GM21528 (cell line): ENCODE measurements at regions not wholly inside any gene's neighbourhood (a gene's known extent, or its start where the extent isn't known, plus 50 kb on each side); places are given as distances from the start of the nearest gene placed in this dataset.

Source experiments
- ATAC-seq: cut with Tn5 transposase; IDR thresholded peaks from one replicate; pipeline ENCODE4 v1.9.1; 2021; ENCODE audit warnings: mild to moderate bottlenecking, moderate library complexity; ENCODE audit not compliant: unreplicated experiment, low FRiP score

- ATAC-seq, result peak; percentile 93
Observed at GRCh38 chr5:2038321-2039179, 155.8 kb upstream of the IRX4 start.

GRCh38 chr5:2036885-2037284 lies 154.2 kb upstream of the IRX4 start:
- ATAC-seq, result no peak

- ATAC-seq, result no peak
Observed at GRCh38 chr5:2032432-2032831, 149.7 kb upstream of the IRX4 start.

DNA sequence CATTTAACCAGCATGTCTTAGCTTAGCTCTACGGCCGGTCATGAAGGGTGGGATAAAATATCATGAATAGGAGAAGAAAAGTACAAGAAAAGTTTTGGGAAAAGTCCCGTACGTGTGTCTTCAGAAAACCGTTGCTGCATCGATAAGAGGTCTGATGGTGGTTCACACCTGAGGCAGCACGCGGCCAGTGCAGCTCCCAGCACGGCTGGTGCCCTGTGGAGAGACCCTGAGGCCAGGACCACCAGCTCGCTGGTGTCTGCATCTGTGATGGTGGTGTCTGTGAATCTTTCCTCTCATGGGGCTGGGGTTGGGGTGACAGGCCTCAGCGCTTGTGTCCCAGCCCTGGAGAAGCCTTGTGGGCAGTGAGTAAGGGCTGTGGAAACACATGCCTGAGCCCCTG lies 148.9 kb upstream of the IRX4 start:
- no peak for ATAC-seq

DNA sequence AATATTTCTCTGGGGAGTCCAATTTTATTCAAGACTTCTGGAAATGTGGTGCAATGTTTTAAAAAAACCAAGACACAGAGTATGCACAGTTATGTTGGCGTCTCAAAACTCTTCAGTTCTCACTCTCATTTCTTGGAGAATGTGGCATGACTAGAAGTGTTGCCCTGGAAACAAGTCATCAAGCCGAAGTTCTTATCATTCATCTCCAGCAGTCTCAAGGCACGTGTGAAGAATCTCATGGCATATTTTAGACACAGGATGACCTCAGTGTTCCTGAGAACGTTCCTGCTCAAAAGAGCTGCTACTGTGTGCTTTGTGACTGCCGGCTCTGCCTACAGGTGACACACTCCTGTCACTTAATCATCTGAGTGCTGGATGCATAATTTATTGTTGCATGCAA lies 147.4 kb upstream of the IRX4 start:
- ATAC-seq, result no peak

DNA sequence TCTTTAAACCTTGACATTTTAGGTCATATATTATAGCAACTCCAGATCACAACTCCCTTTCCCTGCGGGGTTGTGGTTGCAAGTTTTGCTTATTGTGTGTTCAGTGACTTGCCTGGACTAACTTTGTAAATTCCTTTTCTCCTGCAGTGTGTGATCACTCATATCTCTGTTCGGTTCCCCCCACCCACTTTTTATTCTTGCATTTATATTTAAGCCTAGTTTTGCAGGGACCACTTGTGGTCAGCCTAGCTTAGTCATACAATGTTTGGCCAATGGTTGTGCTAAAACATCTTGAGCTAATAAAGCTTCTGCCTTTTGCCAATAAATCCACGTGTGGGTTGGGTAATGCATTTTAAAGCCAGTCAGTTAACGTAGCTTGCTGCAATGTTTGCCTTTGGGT lies 146.5 kb upstream of the IRX4 start:
- ATAC-seq, result no peak

DNA sequence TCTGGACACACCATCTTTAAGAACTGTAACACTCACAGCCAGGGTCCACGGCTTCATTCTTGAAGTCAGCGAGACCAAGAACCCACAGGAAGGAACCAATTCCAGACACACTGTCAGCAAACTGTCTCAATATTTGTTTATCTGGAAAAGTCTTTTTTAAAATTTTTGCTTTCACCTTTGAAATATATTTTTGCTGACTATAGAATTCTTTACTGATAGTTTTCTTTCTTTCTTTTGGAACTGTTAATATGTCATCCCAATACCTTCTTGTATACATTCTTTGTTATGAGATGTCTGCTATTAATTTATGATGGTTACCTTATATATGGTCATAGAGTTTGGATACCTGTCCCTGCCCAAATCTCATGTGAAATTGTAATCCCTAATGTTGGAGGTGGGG lies 145.1 kb upstream of the IRX4 start:
- ATAC-seq, result no peak

GRCh38 chr5:2024986-2025721 lies 142.4 kb upstream of the IRX4 start:
- ATAC-seq, result no peak

DNA sequence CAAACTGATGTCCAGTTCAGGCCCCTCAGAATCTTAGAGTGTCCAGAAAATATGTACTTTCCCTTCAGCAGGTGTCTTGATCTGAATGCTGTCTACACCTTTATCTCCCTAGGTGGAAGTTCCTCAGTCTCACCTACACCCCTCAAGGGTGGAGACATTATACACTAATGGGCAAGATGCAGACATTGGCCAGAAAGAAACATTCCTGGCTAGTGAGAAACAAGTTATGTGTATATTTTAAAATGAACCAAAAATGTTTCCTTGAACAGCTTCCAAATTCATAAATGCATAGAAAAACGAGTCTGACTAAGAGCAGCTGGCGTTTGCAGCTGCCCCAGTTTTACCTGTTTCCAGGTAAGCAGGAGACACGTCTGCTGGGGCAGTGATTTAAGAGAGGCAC lies 140.5 kb upstream of the IRX4 start:
- ATAC-seq, result no peak

- no peak for ATAC-seq
Observed at GRCh38 chr5:2022436-2022835, 139.7 kb upstream of the IRX4 start.

DNA sequence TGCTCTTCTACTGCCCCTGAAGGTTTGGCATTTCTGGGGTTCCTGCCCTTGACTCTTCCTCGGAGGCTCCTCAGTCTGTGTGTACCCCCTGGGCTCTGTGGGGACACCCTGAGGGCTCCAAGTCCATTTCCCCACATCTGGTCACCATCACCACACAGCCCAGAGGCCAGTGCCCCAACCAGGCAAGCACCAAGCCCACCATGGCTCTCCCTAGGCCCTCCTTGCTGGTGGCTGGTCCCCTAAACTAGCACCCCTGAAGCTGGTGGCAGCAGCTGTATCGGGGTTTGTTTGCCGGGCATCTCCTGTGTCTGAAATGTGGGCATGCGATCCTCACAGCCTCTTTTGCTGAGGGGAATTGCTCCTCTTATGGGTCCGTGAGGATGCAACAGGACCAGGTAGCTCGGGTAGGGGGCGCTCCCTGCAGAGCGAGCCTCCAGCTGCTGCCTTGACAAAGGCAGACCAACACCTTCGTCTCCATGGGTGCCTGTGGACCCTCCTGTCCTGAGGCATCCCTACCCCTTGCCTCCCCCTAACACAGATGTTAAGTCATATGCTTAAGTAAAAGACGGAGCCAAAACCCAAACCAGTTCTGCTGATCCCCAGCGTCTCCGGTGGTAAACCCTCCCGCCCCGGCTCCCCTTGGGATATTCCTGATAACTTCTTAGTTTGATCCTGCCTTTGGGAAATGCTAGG lies 138.9 kb upstream of the IRX4 start:
- no peak for ATAC-seq

- no peak for ATAC-seq
Observed at GRCh38 chr5:2020730-2021129, 138.0 kb upstream of the IRX4 start.

DNA sequence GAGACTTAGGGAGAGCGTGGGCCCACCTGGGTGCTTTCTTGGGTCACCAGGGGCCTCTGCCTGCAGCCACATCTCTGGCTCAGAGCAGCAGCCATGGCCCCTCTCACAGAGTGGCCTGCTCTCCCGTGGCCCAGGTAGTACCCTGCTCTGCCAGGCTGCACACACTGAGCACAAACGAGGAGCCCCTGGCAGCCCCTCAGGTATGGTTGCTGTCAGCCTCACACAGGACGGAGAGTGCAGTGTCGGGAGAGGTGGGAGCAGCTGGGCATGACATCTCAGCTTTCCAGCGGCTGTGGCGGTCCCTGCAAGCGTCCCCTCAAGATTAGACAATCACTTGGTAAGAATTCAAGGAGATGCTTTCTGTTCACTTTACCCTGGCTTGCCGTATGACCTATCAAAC lies 137.0 kb upstream of the IRX4 start:
- no peak for ATAC-seq

DNA sequence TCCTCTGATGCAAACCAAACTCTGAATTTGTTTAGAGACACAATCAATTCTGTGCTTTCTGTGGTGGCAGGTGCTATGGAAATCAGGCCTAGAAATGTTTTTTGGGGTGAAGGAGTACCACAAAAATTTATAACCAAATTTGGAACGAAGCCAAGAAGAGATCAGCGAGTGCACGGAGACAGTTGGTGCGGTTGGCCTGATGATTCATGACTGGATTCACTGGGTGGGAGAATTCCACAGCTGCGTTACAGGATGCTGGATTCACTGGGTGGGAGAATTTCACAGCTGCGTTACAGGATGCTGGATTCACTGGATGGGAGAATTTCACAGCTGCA lies 135.6 kb upstream of the IRX4 start:
- ATAC-seq, result no peak

DNA sequence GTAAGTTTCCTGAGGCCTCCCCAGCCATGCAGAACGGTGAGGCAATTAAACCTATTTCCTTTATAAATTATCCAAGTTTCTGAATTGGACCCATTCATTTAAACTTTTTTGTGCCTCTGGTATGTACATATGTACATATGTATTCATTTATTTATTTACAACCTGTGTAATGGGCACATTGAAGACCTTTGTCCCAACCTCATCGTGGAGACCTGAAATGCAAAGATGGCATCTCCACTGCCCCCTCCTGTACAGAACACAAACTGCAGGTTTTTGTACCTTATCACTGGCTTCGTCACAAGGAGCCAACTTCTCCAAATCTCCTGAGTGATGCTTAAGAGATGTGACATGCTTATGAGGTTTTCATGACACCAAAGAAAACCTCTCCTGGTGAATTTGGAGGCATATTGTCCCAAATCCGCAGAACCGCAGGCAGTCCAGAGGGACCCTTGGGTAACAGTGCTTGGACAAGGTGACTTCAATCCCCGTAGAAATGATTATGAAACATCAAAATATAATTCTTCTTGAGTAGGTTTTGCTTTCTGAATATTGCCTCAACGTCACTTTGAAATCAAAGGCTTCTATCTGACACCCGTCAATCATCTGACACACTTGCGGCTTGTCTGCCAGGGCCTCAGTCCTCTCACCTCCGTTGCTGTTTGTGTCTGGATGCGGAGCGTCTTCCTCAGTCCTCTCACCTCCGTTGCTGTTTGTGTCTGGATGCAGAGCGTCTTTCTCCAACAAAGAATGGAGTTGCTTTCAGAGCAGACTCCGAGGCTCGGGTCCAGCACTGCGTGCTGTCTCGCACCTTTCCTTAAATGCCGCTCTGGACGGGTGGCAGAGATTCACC lies 135.0 kb upstream of the IRX4 start:
- no peak for ATAC-seq

- no peak for ATAC-seq
Observed at GRCh38 chr5:2015961-2016360, 133.2 kb upstream of the IRX4 start.

GRCh38 chr5:2015124-2015848 lies 132.6 kb upstream of the IRX4 start:
- no peak for ATAC-seq

DNA sequence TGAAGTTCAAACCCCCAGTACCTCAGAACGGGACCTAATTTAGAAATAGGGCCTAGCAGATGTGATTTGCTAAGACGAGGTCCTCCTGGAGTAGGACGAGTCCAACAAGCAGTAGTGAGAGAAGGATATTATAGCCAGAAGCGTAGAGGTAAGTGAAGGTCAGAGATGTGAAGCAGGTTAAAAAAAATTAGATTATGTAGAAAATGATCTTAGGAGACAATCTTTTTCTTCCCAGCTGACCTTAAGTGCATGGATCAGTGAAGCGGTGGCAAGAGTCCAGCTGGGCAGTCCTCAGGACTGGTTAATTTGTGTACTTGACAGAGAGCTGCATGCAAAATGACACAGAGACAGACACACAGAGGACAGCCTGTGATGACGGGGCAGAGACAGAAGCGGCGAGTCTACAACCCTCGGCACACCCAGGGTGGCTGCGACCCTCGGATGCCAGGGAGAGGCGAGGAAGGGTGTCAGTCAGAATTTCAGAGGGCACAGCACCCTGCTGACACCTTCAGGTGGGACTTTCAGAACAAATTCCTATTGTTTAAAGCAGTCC lies 131.4 kb upstream of the IRX4 start:
- ATAC-seq, result no peak

GRCh38 chr5:2013301-2014057 lies 130.8 kb upstream of the IRX4 start:
- no peak for ATAC-seq
